GM12801 (cell line): ENCODE measurements at regions not wholly inside any gene's neighbourhood (a gene's known extent, or its start where the extent isn't known, plus 50 kb on each side); places are given as distances from the start of the nearest gene placed in this dataset.

Experiments used
- CTCF ChIP-seq: IDR thresholded peaks from one replicate; pipeline ENCODE4 v1.5.1; 2011; ENCODE audit warnings: control low read depth; ENCODE audit not compliant: insufficient read length; ENCODE audit errors: extremely low read depth

- no peak for TF ChIP-seq CTCF
Observed at GRCh38 chr10:107264742-107265141, 100.2 kb upstream of the SORCS1 start.

GRCh38 chr10:107244122-107244521, 79.6 kb upstream of the SORCS1 start:
- TF ChIP-seq CTCF: no peak

- no peak for TF ChIP-seq CTCF
Observed at GRCh38 chr10:107238275-107238674, 73.8 kb upstream of the SORCS1 start.

GRCh38 chr10:107232013-107232412, 67.5 kb upstream of the SORCS1 start:
- no peak for TF ChIP-seq CTCF

- TF ChIP-seq CTCF: no peak
Observed at GRCh38 chr10:107230887-107231286, 66.4 kb upstream of the SORCS1 start.

GRCh38 chr10:107215681-107216080, 51.2 kb upstream of the SORCS1 start:
- TF ChIP-seq CTCF: no peak
